HL-60 (cell line): ENCODE measurements at regions not wholly inside any gene's neighbourhood (a gene's known extent, or its start where the extent isn't known, plus 50 kb on each side); places are given as distances from the start of the nearest gene placed in this dataset.

Experiments
- DNase-seq, 2 experiments: peaks; one replicate each; pipeline ENCODE4 v3.0.0-alpha.2; 2010 to 2020; ENCODE audit warnings: low read depth in 1 of 2, low spot score in 1 of 2
- H3K27ac ChIP-seq: fragments of 250-450 bp; sonication (Bioruptor Pico); replicated peaks from 2 replicates; pipeline ENCODE4 v1.5.1; 2020; ENCODE audit warnings: mild to moderate bottlenecking, moderate library complexity
- H3K27me3 ChIP-seq: fragments of 250-450 bp; sonication (Bioruptor Pico); 2 replicates; pipeline ENCODE4 v1.5.1; 2021; ENCODE audit warnings: mild to moderate bottlenecking, moderate library complexity; ENCODE audit not compliant: insufficient read depth, poor library complexity, severe bottlenecking
- H3K4me3 ChIP-seq: replicated peaks from 2 replicates; pipeline ENCODE4 v1.5.1; 2011; ENCODE audit warnings: mild to moderate bottlenecking, control low read depth, low read length; ENCODE audit not compliant: insufficient read depth
- GABPA ChIP-seq: IDR thresholded peaks from 2 replicates; pipeline ENCODE4 v1.6.1; 2012; ENCODE audit warnings: low read depth
- POLR2AphosphoS5 ChIP-seq: IDR thresholded peaks from 2 replicates; pipeline ENCODE4 v1.6.1; 2012; ENCODE audit warnings: low read depth
- SPI1 ChIP-seq: IDR thresholded peaks from 2 replicates; pipeline ENCODE4 v1.6.1; 2012; ENCODE audit warnings: low read depth, mild to moderate bottlenecking, borderline replicate concordance
- TF ChIP-seq, protein P1 (sequence below): IDR thresholded peaks from 2 replicates; pipeline ENCODE4 v1.6.1; 2012; ENCODE audit warnings: low read depth; ENCODE audit not compliant: insufficient replicate concordance
- TF ChIP-seq, protein P2 (sequence below): IDR thresholded peaks from one replicate; pipeline ENCODE4 v1.5.1; 2011; ENCODE audit warnings: low read length, control low read depth, inconsistent platforms; ENCODE audit not compliant: insufficient read depth

DNA sequence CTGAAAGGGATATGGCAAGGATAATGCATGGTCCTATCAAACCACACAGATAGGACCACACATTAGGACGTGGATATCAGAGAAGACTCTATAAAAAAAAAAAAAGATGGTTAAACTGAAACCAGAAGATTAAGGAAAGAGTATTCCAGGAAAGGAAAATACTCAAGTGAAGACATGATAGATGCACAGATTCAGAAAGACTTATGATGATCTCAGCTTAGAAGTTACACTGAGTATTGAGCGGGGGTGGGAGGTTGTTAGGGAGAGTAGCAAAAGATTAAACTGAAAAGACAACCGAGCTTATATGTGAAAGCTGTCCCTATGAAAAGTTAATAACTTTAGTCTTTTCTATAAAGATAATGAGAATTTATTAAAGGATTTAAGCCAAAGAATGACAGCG, 211.0 kb upstream of the EMCN start:
- TF ChIP-seq POLR2AphosphoS5, result no peak
- TF ChIP-seq GABPA, result no peak
- H3K27me3 ChIP-seq, result no peaks in the 10 kb centered on the region
- DNase-seq, result no peak
- no peak overlapping the region for H3K27ac ChIP-seq
- no peak overlapping the region for H3K4me3 ChIP-seq

DNA sequence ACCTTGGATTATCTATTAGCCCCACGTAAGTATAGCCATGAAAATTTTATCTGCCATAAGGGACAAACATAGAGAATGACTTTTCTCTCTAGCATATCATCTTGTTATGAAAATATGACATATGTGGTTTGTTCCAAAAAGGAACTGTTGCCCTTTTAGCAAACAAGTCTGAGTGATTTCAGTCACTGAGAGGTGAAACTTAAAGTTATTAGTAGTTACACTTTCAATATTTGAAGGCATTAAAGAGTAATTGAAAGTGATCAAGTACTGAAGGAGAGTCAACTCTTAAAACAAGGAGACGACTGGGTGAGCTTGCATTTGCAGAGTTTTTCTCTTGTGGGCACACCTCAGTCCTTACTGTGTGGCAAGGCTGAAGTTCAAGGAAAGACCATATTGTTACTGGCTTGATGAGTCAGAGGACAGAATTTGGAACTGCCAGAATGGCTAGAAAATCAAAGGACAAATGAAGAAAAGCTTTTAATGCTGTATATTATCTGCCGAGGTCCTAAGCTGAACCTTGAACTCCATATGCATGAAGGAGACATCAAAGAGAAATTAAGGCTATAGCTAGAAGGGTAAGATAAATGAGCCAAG, 205.1 kb upstream of the EMCN start:
- Histone ChIP-seq H3K27ac (no peak overlapping the region), H3K27me3 (no peaks in the 10 kb centered on the region), H3K4me3 (no peak overlapping the region)
- DNase-seq, result no peak
- TF ChIP-seq GABPA (no peak), SPI1 (no peak), POLR2AphosphoS5 (no peak)
- TF ChIP-seq, protein P1, sequence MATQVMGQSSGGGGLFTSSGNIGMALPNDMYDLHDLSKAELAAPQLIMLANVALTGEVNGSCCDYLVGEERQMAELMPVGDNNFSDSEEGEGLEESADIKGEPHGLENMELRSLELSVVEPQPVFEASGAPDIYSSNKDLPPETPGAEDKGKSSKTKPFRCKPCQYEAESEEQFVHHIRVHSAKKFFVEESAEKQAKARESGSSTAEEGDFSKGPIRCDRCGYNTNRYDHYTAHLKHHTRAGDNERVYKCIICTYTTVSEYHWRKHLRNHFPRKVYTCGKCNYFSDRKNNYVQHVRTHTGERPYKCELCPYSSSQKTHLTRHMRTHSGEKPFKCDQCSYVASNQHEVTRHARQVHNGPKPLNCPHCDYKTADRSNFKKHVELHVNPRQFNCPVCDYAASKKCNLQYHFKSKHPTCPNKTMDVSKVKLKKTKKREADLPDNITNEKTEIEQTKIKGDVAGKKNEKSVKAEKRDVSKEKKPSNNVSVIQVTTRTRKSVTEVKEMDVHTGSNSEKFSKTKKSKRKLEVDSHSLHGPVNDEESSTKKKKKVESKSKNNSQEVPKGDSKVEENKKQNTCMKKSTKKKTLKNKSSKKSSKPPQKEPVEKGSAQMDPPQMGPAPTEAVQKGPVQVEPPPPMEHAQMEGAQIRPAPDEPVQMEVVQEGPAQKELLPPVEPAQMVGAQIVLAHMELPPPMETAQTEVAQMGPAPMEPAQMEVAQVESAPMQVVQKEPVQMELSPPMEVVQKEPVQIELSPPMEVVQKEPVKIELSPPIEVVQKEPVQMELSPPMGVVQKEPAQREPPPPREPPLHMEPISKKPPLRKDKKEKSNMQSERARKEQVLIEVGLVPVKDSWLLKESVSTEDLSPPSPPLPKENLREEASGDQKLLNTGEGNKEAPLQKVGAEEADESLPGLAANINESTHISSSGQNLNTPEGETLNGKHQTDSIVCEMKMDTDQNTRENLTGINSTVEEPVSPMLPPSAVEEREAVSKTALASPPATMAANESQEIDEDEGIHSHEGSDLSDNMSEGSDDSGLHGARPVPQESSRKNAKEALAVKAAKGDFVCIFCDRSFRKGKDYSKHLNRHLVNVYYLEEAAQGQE, result no peak
- TF ChIP-seq, protein P2, sequence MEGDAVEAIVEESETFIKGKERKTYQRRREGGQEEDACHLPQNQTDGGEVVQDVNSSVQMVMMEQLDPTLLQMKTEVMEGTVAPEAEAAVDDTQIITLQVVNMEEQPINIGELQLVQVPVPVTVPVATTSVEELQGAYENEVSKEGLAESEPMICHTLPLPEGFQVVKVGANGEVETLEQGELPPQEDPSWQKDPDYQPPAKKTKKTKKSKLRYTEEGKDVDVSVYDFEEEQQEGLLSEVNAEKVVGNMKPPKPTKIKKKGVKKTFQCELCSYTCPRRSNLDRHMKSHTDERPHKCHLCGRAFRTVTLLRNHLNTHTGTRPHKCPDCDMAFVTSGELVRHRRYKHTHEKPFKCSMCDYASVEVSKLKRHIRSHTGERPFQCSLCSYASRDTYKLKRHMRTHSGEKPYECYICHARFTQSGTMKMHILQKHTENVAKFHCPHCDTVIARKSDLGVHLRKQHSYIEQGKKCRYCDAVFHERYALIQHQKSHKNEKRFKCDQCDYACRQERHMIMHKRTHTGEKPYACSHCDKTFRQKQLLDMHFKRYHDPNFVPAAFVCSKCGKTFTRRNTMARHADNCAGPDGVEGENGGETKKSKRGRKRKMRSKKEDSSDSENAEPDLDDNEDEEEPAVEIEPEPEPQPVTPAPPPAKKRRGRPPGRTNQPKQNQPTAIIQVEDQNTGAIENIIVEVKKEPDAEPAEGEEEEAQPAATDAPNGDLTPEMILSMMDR, result no peak

DNA sequence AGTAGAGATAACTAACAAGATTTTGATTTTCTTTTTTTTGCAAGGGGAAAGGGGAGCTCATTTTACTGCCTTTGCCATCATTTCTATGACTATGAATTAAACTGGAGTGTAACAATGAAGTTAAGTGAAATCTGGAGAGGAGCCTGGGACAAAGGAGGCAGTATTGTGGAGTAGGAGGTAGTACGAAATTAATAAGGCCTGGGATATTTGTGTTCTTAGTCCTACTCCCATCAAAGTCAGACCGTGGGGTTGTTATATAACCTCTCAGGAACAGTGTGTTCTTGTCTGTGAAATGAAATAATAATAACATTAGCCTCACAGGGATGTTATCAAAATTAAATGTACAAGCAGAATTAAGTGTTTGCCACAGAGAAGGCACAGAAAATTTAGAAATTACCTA, 204.3 kb upstream of the EMCN start:
- TF ChIP-seq POLR2AphosphoS5, result no peak
- TF ChIP-seq, protein P2, result no peak
- TF ChIP-seq, protein P1, result no peak
- no peak for TF ChIP-seq GABPA
- TF ChIP-seq SPI1, result no peak
- H3K4me3 ChIP-seq, result no peak overlapping the region
- no peak overlapping the region for H3K27ac ChIP-seq

DNA sequence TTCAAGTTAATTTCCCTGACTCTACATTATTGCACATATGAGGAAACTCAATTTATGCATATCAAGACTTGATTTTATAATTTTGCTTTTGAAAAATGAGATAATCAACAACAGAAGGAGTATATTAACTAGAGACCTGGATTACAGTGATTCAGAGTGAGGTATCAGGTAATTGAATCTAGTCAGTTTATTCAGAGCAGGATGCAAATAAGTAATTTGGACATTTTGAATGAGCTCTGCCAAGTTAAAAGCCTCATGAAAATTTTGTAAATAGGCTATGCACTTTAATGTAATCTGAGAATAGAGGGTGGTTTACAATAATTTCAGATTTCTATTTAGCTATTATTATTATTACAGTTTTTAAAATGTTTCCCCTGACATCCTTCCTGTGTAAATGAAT, 203.7 kb upstream of the EMCN start:
- Histone ChIP-seq H3K4me3 (no peak overlapping the region), H3K27ac (no peak overlapping the region), H3K27me3 (no peaks in the 10 kb centered on the region)
- TF ChIP-seq, protein P1, result no peak
- TF ChIP-seq POLR2AphosphoS5 (no peak), SPI1 (no peak), GABPA (no peak)
- TF ChIP-seq, protein P2, result no peak
- DNase-seq, result no peak

More for the DNA sequence above, 204.3 kb upstream of the EMCN start:
- DNase-seq, result no peak
- H3K27me3 ChIP-seq, result no peaks in the 10 kb centered on the region
